G401.6 (cell line): ENCODE measurements at regions not wholly inside any gene's neighbourhood (a gene's known extent, or its start where the extent isn't known, plus 50 kb on each side); places are given as distances from the start of the nearest gene placed in this dataset.
"Not testable (repeated sequence)": the region's sequence is repeated elsewhere in the genome, so short reads cannot be mapped to it uniquely, and the experiment has no call there.

Experiments
- FAIRE-seq: peaks from 2 replicates; lab custom pipeline; 2012; peaks lifted over from hg19 to GRCh38; lab: Jason Lieb, UNC

DNA sequence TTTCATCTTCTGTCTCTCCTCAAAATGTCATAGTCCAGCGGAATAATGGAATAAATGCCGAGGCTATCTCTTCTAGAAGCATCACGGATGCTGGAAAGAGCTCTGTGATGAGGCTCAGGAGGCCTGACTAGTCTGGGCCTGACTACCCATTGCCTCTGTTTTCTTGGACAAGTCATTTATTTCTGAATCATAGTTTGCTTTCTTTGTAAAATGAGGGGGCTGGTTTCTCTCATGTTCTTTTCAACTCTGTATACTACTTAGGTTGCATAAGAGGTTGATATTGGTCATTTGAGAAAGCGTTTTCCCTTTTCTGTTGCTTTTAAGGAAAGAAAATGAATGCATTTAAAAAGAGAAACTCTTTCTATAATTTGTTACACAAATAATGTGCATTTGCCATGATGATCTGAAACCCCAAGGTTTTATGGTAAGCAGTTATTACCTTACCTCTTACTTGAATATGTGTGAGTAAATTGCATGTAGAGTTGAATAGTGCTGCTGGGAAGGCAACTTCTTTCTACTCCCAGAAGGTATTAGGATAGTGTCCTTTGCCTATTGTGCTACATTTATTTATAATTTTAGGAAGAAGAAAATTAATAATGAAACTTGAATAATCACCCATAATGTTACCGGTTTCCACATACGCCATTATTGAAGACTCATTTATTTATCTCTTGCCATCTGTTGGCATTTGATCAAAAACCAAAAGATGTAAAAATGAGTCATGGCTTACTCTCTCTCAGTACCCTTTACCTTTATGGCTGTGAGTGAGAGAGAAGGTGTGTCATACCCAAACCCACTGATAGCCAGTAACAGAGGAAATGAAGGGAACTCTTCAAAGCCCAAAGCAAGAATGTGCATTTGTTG is 179.1 kb downstream of the FASLG start:
- FAIRE-seq, result no peak

DNA sequence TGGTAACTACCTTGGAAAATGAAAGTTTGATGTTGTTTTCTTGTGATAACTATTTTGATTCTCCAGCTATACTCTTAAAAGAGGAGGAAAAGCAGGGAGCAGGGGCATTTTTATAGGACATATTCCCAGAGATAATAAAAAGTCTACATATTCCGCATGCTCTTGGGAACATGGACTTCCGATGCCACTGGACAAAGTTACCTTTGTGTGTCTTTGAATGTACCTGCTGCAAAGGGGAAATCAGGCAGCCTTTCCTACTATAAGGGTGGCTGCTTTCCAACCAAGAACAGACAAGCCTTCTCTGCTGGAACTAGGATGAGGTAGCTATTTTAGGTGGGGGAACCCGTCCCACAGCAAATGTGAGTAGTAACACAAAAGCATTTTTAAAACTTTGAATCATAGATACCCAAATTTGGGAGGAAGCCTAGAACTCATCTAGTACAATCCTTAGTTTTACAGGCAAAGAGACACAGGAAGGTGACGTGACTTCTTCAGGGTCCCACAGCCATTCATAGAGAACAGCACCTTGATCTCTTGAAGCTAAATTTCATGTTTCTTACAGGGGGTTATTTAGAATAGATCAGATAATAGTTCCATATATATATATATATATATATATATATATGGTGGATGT is 179.9 kb downstream of the FASLG start:
- FAIRE-seq, result no peak

DNA sequence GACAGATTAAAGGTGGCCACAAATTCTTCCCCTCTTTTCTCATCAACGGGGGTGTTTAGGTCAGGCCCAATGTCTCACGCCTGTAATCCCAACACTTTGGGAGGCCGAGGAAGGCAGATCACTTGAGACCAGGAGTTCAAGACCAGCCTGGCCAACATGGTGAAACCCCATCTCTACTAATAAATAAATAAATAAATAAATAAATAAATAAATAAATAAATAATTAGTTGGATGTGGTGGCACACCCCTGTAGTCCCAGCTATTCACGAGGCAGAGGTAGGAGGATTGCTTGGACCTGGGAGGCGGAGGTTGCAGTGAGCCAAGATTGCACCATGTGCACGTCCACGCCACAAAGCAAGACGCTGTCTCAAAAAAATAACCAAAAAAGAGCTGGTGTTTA is 180.7 kb downstream of the FASLG start:
- FAIRE-seq, result not testable (repeated sequence)

DNA sequence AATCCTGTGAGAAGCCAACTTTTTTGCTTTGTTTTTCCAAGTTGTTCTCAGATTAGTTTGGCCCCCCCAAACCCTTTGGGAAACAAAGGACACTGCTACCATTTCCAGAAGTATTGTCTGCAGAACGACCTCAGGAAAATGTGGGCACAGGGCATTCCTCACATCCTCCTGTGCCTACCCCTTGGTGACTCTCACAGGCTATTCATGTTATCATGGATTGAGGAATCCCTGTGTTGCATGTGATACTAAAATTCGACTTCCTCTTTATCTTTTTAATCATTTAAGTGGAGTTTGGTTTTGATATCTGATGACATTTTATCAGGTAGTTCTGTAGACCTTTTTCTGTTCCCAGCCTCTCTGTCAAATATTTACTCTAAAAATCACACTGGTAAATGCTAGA is 184.5 kb downstream of the FASLG start:
- no peak for FAIRE-seq

DNA sequence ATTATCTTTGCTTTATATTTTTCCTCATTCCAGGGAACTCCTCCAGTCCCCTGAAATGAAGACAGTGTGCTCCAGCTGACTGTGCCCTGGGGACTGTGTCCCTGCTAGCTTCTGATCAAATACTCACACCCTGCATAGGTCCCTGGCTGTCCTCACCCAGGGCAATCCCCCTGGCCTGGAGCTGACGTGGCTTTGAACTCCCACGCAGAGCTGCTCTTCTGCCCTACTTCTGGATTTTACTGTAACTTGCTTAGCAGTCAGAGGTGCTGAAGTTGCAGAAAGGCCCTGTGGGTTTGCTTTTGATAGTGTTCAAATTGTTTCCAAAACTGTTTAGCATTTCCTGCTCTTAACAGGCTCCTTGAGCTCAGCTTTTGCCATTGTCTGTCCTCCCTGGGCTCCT is 186.5 kb downstream of the FASLG start:
- FAIRE-seq, result no peak

DNA sequence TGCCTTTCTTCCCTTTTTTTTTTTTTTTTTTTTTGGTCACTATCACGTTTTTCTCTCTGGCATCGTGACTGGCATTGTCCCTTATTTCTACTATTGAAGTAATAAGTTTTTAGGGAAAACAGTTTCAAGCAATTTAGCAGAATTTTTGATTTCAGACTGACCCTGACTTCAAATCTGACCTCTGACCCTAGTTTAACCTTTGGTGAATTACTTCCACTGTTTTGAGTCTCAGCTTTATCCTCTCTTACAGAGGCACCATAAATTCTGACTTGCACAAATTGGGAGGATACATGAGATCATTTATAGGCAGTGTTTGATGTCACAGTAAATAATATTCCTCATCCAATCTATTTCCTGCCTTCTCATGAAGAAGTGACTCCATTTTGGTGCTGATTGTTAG is 187.0 kb downstream of the FASLG start:
- FAIRE-seq, result no peak

DNA sequence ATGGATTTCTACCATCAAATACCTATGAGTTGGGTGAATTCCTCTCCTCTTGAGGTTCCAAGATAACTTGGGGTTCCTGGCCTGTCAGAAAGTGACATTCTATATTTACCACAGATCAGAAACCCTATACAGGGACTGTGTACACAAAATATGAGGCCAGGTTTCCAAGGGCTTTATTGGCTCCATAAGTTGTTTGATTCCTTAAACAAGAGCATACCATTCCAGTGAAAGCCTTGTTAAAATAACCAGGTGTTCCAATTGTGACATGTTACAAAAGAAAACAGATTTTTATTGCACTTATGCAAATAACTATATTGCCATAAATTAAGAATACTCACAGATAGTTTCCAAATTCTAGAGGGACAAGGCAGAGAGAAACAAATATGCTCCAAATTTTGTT is 188.9 kb downstream of the FASLG start:
- FAIRE-seq, result not testable (repeated sequence)

DNA sequence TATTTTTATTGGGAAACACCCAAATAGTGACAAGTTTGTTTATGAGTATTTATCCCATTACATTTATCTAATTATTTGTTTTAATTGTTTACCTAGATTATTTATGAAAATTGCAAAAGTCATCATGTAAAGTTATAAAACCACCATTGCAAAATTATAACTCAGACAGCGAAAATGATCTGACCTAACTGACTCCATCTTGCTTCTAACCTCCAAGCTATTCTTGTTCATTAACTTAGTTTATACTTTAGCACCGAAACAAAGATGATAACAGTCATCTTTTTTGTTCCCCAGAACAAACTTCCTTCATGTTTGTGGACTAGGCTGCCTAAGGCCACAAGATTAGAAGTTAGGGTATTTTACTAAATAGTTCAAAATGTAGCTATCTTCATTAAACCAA is 190.8 kb downstream of the FASLG start:
- FAIRE-seq, result no peak

DNA sequence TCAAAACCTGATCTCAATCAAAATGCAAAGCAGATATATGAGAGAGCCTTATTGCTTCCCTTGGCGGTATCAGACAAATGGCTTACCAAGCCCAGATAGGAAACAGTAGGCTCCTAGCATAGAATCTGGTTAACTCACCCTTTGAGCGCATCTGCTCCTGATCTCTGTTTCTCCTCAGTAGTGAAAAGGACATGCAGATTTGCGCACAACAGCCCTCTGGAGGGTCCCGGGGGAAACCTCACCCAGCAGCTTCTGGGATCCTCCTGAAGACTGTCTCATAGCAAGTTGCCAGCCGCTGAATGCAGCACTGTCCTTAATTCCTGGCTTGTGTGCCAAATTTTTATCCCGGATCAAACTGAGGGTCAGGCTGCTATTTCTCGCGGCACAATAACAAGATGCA is 192.2 kb downstream of the FASLG start:
- no peak for FAIRE-seq

DNA sequence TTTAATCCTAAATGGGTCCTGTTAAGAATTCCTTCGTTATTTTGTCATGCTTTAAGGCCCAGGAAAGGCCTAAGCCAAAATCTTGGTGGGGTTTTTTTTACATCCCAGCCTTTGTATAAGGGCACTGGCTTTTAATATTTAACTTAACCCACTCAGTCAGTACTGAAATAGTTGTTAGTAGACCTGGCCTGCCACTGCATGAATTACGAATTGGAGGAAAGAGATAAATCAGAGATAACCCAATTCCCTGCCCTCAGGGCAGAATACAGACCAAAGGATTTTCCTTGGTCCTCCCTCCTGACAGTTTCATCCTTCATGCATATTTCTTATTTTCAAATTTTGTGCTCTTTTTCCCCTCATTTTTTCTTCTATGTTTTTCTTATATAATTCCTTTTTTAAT is 193.0 kb downstream of the FASLG start:
- FAIRE-seq, result no peak

DNA sequence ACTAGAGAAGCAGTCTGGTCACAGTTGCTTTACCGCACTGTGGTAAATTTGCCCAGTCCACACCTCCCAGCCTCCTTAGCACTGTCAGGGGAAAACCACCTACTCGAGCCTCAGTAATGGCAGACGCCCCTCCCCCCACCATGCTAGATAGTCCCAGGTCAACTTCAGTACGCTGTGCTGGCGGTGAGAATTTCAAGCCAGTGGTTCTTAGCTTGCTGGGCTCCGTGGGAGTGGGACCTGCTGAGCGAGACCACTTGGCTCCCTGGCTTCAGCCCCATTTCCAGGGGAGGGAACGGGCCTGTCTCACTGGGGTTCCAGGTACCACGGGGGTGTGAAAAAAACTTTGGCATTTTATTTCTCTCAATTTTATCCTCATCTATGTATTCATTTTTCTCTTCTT is 194.8 kb downstream of the TNFSF18 start:
- FAIRE-seq, result not testable (repeated sequence)

DNA sequence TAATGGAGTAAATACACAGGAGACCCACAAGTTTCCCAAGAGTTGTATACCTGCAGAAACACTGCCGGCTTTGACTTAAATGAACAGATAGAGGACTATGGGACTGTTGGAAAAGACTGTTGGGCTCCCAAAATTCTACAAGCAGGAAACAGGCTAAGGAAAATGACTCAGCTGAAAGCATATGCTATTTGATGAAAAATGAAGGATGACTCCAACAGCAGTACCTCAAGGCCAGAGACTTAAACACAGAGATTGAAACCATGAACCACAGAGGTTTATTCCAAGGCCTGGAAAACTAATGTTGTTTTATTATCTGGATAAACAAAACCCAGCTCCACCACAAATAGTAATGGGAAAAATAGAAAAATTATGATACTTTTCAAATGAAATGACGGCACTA is 187.7 kb downstream of the TNFSF18 start:
- FAIRE-seq, result no peak

DNA sequence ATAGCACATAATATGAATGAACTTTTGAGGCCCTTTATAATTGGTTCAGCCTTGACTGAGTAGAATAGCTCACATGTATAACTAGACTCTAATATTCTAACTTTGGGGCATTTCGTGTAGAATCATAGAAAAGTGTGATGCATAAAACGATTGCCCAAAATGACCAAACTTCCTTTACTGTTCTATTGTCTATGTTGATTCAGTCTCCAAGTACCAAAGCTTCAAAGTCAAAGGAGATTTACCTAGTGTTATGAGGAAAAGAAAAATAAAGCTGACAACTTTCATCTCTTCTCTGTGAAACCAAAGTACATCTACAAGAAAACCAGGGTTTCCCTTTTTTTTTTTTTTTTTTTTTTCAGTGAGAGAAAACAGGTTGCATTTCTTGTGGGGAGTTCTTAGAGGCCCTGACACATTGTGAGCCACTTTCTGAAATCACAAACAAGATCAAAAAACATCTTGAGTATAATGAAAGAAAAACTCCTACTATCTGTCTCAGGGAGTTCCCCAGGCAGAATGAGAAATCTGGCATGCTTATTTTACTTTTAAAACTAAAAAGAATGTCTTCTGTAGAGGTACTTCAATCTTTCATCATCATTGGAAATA is 183.4 kb downstream of the TNFSF18 start:
- FAIRE-seq, result no peak

DNA sequence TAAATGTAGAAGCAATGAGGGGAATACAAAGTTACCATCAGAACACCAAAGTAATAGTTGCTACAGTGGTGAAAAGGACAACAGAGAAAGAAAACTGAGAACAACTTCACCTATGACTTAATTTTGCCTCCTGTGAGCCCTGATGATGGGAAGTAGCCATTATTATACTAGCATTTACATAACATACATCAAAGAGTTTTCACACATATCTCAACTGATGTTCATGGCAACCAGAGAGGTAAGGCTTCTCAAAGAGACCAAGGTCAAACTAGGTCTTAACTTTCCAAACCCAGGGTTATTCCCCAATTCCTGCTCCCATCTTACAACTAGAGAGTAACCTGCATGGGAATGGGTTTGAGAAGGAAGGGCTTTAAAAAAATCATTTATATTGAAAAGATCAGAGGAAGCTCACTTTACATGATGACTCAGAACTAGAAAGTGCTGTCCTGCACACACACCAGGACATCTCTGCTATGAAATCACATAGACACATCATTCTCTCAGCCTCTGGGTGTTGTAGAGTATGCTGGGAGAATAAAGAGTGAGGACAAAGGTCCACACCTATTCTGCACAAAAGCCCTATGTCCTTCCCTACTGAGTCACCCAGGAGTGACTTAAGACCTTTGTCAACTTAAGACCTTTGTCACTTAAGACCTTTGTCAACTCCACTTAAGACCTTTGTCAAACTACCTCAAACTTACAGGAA is 179.7 kb downstream of the TNFSF18 start:
- no peak for FAIRE-seq

DNA sequence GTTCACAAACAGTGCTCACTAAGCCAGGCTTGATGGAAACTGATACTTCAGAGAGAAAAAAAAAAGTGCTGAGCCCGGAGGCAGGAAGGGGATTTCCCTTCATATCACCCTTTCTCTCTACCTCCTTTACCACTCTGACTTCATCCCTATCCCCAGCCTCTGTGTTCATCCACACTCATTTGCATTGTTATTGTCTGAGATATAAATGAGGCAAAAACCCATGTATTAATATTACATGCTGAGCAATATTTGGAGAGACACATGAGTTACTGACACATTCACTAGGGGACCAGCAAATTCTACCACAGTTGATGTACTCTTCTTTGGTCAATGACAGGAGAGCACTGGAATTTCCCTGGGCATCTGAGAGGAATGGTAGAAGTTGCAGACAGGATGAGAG is 175.8 kb downstream of the TNFSF18 start:
- FAIRE-seq, result no peak

DNA sequence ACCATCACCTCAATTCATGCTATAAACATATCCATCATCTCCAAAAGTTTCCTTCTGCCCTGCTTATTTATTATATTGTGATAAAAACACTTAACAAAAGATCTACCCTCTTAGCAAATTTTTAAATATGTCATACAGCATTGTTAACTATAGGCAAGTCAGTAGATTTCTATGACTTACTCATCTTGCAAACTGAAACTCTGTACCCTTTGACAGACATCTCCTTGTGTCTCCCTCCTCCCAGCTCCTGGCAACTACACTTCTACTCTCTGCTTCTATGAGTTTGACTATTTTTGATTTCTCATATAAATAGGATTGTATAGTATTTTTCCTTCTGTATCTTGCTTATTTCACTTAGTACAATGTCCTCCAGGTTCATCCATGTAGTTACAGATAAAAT is 174.8 kb downstream of the TNFSF18 start:
- no peak for FAIRE-seq

DNA sequence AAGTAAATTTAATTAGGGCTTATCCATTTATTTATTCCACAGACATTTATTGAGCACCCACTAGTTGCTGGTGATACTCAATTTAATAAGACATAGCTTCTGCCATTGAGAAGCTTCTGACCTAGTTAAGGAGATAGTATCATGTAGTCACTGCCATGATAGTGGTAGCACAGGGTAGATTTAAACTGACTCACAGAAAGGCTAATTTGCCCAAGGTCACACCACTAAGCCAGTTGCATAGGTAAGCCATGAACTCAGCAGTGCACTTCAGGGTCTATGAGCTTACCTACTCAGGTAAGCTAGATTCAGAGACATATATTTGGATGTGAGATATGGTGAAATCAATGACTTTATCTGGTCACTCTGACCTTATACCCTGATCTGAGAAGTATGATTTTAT is 168.4 kb downstream of the TNFSF18 start:
- FAIRE-seq, result no peak

DNA sequence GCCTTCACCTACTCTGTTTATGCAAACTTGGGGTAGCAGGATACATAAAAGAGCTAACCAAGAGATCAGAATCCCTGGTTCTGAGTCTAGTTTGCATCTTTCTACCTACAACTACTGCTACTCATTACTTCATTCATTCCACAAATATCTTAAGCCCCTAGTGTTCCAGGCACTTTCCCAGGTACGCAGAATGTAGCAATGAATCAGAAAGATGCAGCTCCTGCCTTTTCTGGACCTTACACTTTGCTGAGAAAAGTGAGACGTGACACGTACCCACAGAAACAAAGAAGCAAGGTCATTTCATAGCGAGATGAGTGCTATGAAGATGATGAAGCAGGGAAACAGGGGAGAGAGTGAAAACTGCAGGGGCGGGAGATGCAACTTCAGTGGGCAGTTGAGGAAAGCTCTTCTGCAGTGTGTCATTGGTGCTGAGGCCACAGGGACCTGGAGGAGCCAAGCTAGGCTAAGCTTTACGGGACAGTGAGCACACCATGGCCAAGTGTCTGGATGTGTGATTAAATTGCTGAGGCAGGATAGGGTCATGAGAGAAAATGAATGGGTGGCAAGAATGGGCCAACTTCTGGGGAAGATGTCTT is 167.9 kb downstream of the TNFSF18 start:
- FAIRE-seq, result no peak

DNA sequence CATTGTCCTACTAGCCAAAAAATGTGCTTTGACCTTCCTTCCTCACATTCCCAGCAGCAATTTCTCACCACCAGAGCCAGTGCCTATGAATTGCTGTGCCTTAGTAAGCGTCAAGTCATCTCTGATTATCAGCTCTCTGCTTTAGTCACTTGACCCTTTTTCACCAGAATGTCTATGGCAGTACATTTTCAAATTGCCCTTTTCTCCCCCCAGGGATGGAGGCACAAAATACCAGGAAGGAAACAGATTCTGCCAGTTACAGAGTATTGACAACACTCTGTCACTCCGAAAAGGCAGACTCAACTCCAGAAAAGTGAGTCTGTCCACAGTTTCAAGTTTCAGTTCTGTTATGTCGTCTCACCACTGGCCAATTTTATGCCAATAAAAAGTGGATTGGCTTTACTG is 167.4 kb downstream of the TNFSF18 start:
- FAIRE-seq, result no peak

DNA sequence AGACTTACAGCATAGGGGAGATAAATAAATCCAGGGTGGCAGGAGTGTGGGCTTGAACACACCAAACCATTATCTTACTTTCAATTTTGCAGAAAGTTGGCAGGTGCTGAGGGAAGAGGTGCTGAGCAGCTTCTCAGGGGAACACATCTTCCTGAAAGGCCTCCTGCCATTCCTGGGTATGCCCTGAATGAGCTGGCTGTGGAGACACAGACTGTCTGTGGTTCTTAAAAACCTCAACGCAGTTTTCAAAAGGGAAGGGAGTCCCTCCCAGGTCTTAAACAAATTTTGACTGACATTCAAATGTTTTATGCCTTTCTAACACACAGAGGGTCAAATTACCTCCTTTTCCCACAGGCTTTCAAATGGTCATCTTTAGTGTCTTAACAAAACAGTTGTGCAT is 166.9 kb downstream of the TNFSF18 start:
- no peak for FAIRE-seq

DNA sequence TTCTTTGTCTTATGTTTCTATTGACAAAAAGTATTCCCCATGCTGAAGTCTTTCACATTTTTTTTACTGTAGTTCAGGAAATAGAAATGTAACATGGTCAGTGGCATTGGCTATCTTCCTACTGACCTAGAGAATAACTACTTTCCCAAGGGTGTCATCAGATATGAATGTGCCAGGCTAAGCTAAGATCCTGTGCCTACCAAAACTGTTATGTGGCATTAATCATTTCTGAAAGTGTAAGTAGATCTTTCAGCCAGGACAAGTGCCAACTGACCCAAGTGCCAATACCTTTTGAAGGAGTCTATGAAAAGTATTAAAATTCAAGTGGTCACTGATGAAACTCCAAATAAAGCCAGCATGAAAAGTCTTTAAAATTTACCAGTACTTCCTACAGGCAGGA is 165.3 kb downstream of the TNFSF18 start:
- no peak for FAIRE-seq

DNA sequence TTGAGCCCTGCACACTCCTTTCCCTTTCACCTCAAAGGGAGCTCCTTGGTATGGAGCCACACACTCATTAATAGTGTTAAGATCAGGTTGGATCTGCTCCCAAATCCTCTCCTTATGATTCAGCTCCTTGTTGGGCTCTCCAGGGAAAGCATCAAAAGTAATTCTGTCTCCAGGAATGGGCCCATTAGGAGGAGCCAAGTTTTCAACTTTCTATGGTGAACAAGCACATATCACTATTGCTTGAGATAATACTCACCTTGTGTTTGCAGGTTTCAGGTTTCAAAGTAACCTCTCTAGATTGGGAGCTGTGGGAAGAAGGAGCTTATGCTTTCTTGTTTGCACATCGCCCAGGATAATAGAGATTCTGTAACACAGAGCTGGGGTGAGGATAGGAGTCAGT is 164.8 kb downstream of the TNFSF18 start:
- no peak for FAIRE-seq

DNA sequence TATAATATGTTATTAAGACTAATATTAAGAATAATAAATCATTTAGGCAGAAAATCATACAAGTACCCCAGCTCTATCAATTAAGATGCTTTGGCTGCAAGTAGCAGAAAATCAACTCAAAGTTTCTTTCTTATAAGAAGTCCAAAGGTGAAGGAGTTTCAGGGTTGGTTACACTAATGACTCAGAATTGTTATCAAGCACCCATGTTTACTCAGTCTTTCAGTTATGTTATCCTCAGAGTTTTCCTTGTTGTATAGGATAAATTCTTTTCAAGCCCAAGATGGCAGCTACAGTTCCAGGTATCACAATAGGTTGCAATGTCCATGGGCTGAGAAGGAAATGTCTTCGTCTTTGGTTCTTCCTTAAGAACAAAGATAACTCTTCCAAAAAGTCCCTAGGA is 163.6 kb downstream of the TNFSF18 start:
- no peak for FAIRE-seq
